ENCODE measurements at regions not wholly inside any gene's neighbourhood (a gene's known extent, or its start where the extent isn't known, plus 50 kb on each side); places are given as distances from the start of the nearest gene placed in this dataset.

DNA sequence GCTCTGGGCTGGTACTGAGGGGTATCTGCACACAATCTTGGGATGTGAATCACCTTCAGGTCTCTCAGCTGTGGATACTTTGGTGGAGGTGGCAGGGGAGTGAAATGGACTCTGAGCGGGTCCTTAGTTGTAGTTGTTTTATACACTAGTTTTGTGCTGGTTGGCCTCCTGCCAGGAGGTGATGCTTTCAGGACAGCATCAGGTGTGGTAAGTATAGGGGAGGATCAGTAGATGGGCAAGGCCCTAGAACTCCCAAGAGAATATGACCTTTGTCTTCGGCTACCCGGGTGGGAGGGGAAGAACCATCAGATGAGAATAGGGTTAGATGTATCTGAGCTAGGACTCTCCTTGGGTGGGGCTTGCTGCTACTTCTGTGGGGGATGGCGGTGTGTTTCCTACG, 2284.3 kb upstream of the PCDH20 start:
- 83 to 88% methylated on average over 5 of the region's 5 CpGs for WGBS, 2 donors
- Histone ChIP-seq H3K4me1 (no peaks in the 10 kb centered on the region), H3K4me3 (no peak overlapping the region), H3K36me3 (no peaks in the 10 kb centered on the region), H3K9me3 (peaks cover 0 to 7% (median 0%) of the 10 kb centered on the region in 3 donors), H3K27ac (no peak overlapping the region), H3K27me3 (no peaks in the 10 kb centered on the region)
- no peak for DNase-seq
- TF ChIP-seq, protein P1, sequence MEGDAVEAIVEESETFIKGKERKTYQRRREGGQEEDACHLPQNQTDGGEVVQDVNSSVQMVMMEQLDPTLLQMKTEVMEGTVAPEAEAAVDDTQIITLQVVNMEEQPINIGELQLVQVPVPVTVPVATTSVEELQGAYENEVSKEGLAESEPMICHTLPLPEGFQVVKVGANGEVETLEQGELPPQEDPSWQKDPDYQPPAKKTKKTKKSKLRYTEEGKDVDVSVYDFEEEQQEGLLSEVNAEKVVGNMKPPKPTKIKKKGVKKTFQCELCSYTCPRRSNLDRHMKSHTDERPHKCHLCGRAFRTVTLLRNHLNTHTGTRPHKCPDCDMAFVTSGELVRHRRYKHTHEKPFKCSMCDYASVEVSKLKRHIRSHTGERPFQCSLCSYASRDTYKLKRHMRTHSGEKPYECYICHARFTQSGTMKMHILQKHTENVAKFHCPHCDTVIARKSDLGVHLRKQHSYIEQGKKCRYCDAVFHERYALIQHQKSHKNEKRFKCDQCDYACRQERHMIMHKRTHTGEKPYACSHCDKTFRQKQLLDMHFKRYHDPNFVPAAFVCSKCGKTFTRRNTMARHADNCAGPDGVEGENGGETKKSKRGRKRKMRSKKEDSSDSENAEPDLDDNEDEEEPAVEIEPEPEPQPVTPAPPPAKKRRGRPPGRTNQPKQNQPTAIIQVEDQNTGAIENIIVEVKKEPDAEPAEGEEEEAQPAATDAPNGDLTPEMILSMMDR (IDR thresholded peaks at IDR 0.05) = no peak
- TF ChIP-seq POLR2A (IDR thresholded peaks at IDR 0.05) = no peak
- intact Hi-C loops (cut with DNase I) = no loop called here

DNA sequence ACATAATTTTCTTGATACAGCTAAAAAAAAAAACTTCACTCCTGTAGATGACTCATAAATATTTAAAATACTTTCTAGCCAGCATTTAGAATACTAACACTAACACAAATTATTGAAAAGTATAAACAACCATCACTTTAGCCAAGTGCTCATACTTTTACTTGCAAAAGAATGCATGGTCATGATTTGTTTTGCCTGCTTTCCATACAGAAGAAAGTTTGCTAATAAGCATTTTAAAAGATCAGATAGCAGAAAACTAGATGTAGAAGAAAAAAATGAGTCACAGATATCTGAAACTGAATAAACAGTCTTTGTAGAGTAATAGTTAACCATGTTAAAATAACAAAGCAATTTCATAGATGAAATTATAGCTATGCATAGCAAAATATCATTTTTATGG, 2280.4 kb upstream of the PCDH20 start:
- no peak for TF ChIP-seq POLR2A (IDR thresholded peaks at IDR 0.05)
- TF ChIP-seq, protein P1 (IDR thresholded peaks at IDR 0.05) = no peak
- intact Hi-C loops (cut with DNase I) = no loop called here
- DNase-seq = no peak

DNA sequence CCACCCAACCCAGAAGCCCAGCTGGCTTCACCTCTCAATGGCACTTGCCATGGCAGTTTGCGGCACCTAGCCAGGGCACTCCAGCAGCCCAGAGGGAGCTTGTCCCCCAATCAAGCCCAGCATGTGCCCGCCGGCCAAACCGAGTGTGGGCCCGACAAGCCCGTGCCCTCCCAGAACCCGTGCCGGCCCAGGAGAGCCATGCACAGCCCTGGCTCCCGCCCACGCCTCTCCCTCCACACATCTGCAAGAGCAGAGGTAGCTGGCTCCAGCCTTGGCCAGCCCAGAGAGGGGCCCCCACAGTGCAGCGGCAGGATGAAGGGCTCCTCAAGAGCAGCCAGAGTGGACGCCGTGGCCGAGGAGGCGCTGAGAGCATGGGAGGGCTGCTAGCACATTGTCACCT, 2278.0 kb upstream of the PCDH20 start:
- WGBS, 2 donors = 75 to 82% methylated on average over 1 to 5 of the region's 15 CpGs
- no peak for DNase-seq
- Histone ChIP-seq H3K4me1 (no peaks in the 10 kb centered on the region), H3K36me3 (no peaks in the 10 kb centered on the region), H3K9me3 (peaks cover 0 to 6% (median 4%) of the 10 kb centered on the region in 3 donors), H3K4me3 (no peak overlapping the region), H3K27me3 (no peaks in the 10 kb centered on the region), H3K27ac (no peak overlapping the region)
- no peak for TF ChIP-seq POLR2A (IDR thresholded peaks at IDR 0.05)
- TF ChIP-seq, protein P1 (IDR thresholded peaks at IDR 0.05) = no peak
- intact Hi-C loops (cut with DNase I) = no loop called here

More for the DNA sequence above, 2280.4 kb upstream of the PCDH20 start:
- H3K27ac ChIP-seq = no peak overlapping the region
- no peaks in the 10 kb centered on the region for H3K4me1 ChIP-seq
- no peaks in the 10 kb centered on the region for H3K36me3 ChIP-seq
- no peak overlapping the region for H3K4me3 ChIP-seq
- peaks cover 0 to 13% (median 4%) of the 10 kb centered on the region in 3 donors for H3K9me3 ChIP-seq
- no peaks in the 10 kb centered on the region for H3K27me3 ChIP-seq

DNA sequence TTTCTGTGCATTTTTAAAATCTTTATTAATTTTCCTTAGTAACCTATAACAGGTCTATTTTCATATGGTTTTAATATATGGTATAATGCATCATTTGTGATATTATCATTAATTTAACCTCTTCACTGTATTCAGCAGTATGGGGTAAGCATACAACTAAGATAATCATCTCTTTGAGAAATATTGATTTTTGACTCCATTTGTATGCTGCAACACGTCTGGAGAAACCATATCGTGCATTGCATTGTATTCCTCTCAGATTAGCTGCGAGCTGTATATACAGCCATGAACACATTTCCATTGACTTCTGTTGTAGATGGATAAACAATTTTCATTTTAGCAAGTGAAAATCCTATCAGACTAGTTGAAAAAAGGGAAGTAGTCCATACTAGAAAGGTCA, 2275.8 kb upstream of the PCDH20 start:
- H3K4me3 ChIP-seq = no peak overlapping the region
- H3K9me3 ChIP-seq = peaks cover 0 to 13% (median 12%) of the 10 kb centered on the region in 3 donors
- no peak for DNase-seq
- WGBS, 2 donors = 61 to 67% methylated on average over 3 of the region's 3 CpGs
- no peaks in the 10 kb centered on the region for H3K27me3 ChIP-seq
- intact Hi-C loops (cut with DNase I) = no loop called here
- TF ChIP-seq POLR2A (IDR thresholded peaks at IDR 0.05) = no peak
- TF ChIP-seq, protein P1 (IDR thresholded peaks at IDR 0.05) = no peak
- H3K27ac ChIP-seq = no peak overlapping the region
- H3K4me1 ChIP-seq = no peaks in the 10 kb centered on the region
- H3K36me3 ChIP-seq = no peaks in the 10 kb centered on the region

DNA sequence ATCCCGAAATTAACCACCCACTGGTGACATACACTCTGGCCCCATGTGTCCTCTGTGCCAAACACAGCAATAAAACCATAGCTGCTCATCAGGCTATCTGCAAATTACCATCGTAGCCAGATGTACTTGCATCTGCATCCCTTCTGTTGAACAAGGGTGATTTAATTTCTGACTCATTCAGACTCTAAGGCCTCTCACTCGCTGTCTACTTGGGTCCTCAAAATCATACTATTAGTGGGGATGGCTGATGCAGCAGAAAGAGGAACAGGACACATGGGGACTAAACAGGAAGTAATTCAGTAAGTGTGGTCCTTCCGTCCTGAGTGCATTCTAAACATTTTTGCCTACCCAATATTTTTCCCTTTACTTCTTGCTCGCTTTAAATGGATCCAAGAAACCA, 2275.0 kb upstream of the PCDH20 start:
- H3K9me3 ChIP-seq = peaks cover 0 to 13% (median 12%) of the 10 kb centered on the region in 3 donors
- no peaks in the 10 kb centered on the region for H3K36me3 ChIP-seq
- no peaks in the 10 kb centered on the region for H3K4me1 ChIP-seq
- H3K4me3 ChIP-seq = no peak overlapping the region
- DNase-seq = no peak
- TF ChIP-seq POLR2A (IDR thresholded peaks at IDR 0.05) = no peak
- TF ChIP-seq, protein P1 (IDR thresholded peaks at IDR 0.05) = no peak
- intact Hi-C loops (cut with DNase I) = no loop called here
- 64 to 75% methylated on average over 5 of the region's 5 CpGs for WGBS, 2 donors
- H3K27ac ChIP-seq = no peak overlapping the region
- H3K27me3 ChIP-seq = no peaks in the 10 kb centered on the region
